NCI-H2107 treated with DMSO at 0.1 percent for 48 hours (cell line): ENCODE measurements at regions not wholly inside any gene's neighbourhood (a gene's known extent, or its start where the extent isn't known, plus 50 kb on each side); places are given as distances from the start of the nearest gene placed in this dataset.
"Not testable (repeated sequence)": the region's sequence is repeated elsewhere in the genome, so short reads cannot be mapped to it uniquely, and the experiment has no call there.

Experiments
- DNase-seq: peaks from one replicate; lab custom pipeline; 2025; ENCODE audit not compliant: unreplicated experiment; lab: John Stamatoyannopoulos, UW

- peak; percentile 11 for DNase-seq
Measured at GRCh38 chr4:22630161-22630975, 62.4 kb upstream of the GBA3 start.

GRCh38 chr4:22631167-22631566, 61.6 kb upstream of the GBA3 start:
- DNase-seq: not testable (repeated sequence)

GRCh38 chr4:22634541-22635181, 58.1 kb upstream of the GBA3 start:
- no peak for DNase-seq

- not testable (repeated sequence) for DNase-seq
Measured at GRCh38 chr4:22635182-22635549, 57.6 kb upstream of the GBA3 start.

GRCh38 chr4:22635692-22636091, 57.0 kb upstream of the GBA3 start:
- no peak for DNase-seq

GRCh38 chr4:22637306-22637705, 55.4 kb upstream of the GBA3 start:
- no peak for DNase-seq
